ENCODE measurements at regions not wholly inside any gene's neighbourhood (a gene's known extent, or its start where the extent isn't known, plus 50 kb on each side); places are given as distances from the start of the nearest gene placed in this dataset.
A peak's percentile ranks its signal among the peaks of the same experiment; 100 is the strongest.

DNA sequence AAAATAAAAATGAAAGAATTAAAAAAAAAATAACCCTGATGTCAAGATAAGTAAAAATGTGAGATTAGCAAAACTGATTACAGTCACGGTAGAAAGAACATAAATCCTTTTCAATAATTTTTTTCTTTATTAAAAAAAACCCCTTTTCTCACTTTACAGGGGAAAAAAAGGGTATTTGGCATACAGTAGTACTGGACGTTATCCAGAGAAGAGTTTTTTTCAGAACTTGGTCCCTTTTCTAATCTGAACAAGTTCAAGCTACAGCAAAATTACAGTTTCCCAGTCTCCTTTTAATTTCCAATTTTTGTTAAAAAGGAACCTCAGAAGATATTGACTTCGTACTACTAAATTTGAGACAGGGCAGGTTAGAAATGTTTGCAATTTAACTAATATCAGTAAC lies 134.7 kb upstream of the DCN start:
- TF ChIP-seq, protein P1, sequence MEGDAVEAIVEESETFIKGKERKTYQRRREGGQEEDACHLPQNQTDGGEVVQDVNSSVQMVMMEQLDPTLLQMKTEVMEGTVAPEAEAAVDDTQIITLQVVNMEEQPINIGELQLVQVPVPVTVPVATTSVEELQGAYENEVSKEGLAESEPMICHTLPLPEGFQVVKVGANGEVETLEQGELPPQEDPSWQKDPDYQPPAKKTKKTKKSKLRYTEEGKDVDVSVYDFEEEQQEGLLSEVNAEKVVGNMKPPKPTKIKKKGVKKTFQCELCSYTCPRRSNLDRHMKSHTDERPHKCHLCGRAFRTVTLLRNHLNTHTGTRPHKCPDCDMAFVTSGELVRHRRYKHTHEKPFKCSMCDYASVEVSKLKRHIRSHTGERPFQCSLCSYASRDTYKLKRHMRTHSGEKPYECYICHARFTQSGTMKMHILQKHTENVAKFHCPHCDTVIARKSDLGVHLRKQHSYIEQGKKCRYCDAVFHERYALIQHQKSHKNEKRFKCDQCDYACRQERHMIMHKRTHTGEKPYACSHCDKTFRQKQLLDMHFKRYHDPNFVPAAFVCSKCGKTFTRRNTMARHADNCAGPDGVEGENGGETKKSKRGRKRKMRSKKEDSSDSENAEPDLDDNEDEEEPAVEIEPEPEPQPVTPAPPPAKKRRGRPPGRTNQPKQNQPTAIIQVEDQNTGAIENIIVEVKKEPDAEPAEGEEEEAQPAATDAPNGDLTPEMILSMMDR (IDR thresholded peaks at IDR 0.05; ENCODE audit: low read depth, low read length) = no peak
- no peak for DNase-seq (ENCODE audit: low read depth, low spot score)
- CTCF ChIA-PET = interaction anchor here (0.8 to 2.9 kb wide), 2 partner anchors 9 to 340 kb away, joined by 3 to 16 read pairs; no protein-coding TSS in a partner anchor

DNA sequence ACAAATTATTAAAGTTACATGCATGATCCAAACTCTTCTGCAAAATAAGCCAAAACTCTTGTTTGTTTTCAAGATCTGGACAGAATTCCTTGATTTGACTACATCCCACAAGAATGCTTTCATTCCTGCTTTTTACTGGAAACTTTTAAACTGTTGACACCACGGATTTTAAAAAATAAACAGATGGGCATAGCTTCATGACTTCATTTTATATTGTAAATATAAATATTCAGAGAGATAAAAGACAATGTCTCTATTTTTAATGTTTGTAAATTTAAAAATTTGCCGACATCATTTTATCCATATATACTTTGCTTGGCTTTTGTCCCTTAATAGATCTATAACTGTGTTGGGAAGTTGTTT lies 134.3 kb upstream of the DCN start:
- TF ChIP-seq, protein P1 (IDR thresholded peaks at IDR 0.05; ENCODE audit: low read depth, low read length) = no peak
- Histone ChIP-seq H3K27me3 (ENCODE audit: control insufficient read depth, insufficient read depth, low read length) (no peaks in the 10 kb centered on the region), H3K9me3 (ENCODE audit: control insufficient read depth, insufficient read depth, low read length) (no peaks in the 10 kb centered on the region), H3K27ac (ENCODE audit: low read depth, low read length) (no peak overlapping the region), H3K4me3 (ENCODE audit: low read depth, low read length) (no peak overlapping the region)
- peak; percentile 38 for DNase-seq (ENCODE audit: low read depth, low spot score)
- CTCF ChIA-PET = interaction anchor here (2.9 kb wide), 1 partner anchor 9 kb away, joined by 16 read pairs; no protein-coding TSS in a partner anchor
- POLR2A ChIA-PET = interaction anchor here (0.7 to 2.0 kb wide), 6 partner anchors 9 to 140 kb away, joined by 3 to 8 read pairs (median 4); no protein-coding TSS in a partner anchor

More for the DNA sequence above, 134.7 kb upstream of the DCN start:
- H3K9me3 ChIP-seq (ENCODE audit: control insufficient read depth, insufficient read depth, low read length) = no peaks in the 10 kb centered on the region
- POLR2A ChIA-PET = interaction anchor here (0.9 to 2.0 kb wide), 5 partner anchors 9 to 141 kb away, joined by 3 to 8 read pairs (median 4); no protein-coding TSS in a partner anchor
- H3K27ac ChIP-seq (ENCODE audit: low read depth, low read length) = no peak overlapping the region
- H3K27me3 ChIP-seq (ENCODE audit: control insufficient read depth, insufficient read depth, low read length) = no peaks in the 10 kb centered on the region
- H3K4me3 ChIP-seq (ENCODE audit: low read depth, low read length) = no peak overlapping the region

DNA sequence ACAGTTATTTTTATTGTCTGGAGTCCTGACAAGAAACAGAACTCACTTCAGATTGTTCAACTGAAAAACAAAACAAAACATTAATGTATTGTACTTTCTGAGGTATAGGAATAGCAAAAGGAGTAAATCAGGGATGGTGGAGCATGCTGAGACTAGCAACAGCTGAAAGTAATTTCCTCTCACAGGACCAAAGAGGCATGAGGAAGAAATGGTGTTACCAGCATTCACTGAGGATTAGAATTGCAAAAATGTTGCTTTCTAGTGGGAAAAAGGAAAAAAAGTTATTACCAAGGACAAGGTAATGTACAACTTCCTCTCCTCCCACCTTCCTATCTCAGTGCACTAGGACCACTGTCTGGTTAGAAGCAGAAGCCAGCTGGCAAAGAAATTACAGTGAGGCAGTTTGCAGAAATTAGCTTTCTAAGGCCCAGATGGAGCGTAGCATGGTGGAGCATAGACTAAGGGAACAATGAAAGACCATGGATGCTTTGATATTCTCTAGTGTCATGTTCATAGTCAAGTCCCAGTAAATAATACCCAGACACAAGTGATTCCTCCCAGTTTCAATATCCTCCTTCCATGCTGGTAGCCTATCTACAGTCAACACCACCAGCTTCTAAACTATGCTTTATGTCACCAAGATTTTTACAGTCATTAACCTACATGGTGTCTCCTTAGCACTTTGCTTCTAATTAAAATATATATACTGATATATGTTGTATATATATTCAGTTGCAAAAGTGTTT lies 133.7 kb upstream of the DCN start:
- Histone ChIP-seq H3K27me3 (ENCODE audit: control insufficient read depth, insufficient read depth, low read length) (no peaks in the 10 kb centered on the region), H3K9me3 (ENCODE audit: control insufficient read depth, insufficient read depth, low read length) (no peaks in the 10 kb centered on the region), H3K4me3 (ENCODE audit: low read depth, low read length) (no peak overlapping the region), H3K27ac (ENCODE audit: low read depth, low read length) (peak overlapping the region; percentile 33)
- TF ChIP-seq, protein P1 (IDR thresholded peaks at IDR 0.05; ENCODE audit: low read depth, low read length) = no peak
- ChIA-PET CTCF (interaction anchor here (0.8 to 2.9 kb wide), 2 partner anchors 10 to 338 kb away, joined by 6 to 16 read pairs; no protein-coding TSS in a partner anchor), POLR2A (interaction anchor here (0.7 to 2.0 kb wide), 6 partner anchors 10 to 140 kb away, joined by 3 to 8 read pairs (median 4); no protein-coding TSS in a partner anchor)
- no peak for DNase-seq (ENCODE audit: low read depth, low spot score)

DNA sequence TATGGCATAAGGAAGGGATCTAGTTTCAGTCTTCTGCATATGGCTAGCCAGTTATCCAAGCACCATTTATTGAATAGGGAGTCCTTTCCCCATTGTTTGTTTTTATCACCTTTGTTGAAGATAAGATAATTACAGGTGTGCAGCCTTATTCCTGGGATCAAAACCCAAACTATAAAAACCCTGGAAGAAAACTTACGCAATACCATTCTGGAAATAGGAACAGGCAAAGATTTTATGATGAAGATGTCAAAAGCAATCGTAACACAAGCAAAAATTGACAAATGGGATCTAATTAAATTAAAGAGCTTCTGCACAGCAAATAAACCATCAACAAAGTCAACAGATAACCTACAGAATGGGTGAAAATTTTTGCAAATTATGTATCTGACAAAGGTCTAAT lies 128.5 kb upstream of the DCN start:
- ChIA-PET POLR2A (no interaction called here), CTCF (no interaction called here)
- TF ChIP-seq, protein P1 (IDR thresholded peaks at IDR 0.05; ENCODE audit: low read depth, low read length) = no peak
- no peak overlapping the region for H3K4me3 ChIP-seq (ENCODE audit: low read depth, low read length)
- DNase-seq (ENCODE audit: low read depth, low spot score) = no peak
- no peak overlapping the region for H3K27ac ChIP-seq (ENCODE audit: low read depth, low read length)
- no peaks in the 10 kb centered on the region for H3K9me3 ChIP-seq (ENCODE audit: control insufficient read depth, insufficient read depth, low read length)
- no peaks in the 10 kb centered on the region for H3K27me3 ChIP-seq (ENCODE audit: control insufficient read depth, insufficient read depth, low read length)

DNA sequence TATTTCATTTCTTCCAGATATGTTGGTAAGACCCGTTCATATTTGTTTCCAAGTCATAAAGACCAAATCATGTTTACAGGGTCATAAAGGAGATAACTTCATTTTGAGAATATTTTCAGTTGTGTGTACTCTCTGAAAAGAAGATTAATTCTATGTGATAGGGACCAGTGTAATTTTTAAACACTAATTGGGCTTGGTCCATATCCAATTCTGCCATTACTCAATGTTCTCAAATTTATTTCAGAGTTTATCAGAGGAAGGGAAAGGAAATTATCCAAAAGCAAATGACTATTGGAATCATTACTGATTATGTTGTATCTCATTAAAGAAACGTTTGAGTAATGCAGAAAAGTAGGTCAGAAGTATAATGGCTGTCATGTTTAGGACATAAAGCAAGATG lies 126.8 kb upstream of the DCN start:
- Histone ChIP-seq H3K4me3 (ENCODE audit: low read depth, low read length) (no peak overlapping the region), H3K27ac (ENCODE audit: low read depth, low read length) (no peak overlapping the region), H3K27me3 (ENCODE audit: control insufficient read depth, insufficient read depth, low read length) (no peaks in the 10 kb centered on the region), H3K9me3 (ENCODE audit: control insufficient read depth, insufficient read depth, low read length) (no peaks in the 10 kb centered on the region)
- DNase-seq (ENCODE audit: low read depth, low spot score) = no peak
- POLR2A ChIA-PET = no interaction called here
- CTCF ChIA-PET = no interaction called here
- TF ChIP-seq, protein P1 (IDR thresholded peaks at IDR 0.05; ENCODE audit: low read depth, low read length) = no peak

Measured in AG04450 (cell line).